Adrenal gland (tissue), 5 donors: ENCODE measurements at regions not wholly inside any gene's neighbourhood (a gene's known extent, or its start where the extent isn't known, plus 50 kb on each side); places are given as distances from the start of the nearest gene placed in this dataset.

Source experiments
- CTCF ChIP-seq, 6 experiments: fragments of 450-650 bp in 4 of 6; fragments of 200-600 bp in 2 of 6; sonication (generic) in 1 of 6; IDR thresholded peaks; 1 replicate in 5 of 6; 2 replicates in 1 of 6; pipeline versions ENCODE4 v1.5.1 to v1.8.0; 2016 to 2021; ENCODE audit warnings: antibody characterized with exemption in 6 of 6, mild to moderate bottlenecking in 2 of 6, moderate library complexity in 1 of 6
- POLR2A ChIP-seq, 2 donors: fragments of 450-650 bp; IDR thresholded peaks; one replicate each; pipeline ENCODE4 v1.6.1; 2017; ENCODE audit warnings: antibody characterized with exemption in 2 of 2, mild to moderate bottlenecking in 2 of 2, moderate library complexity in 1 of 2
- donor health status: DM: no; HTN: no; CAD: no.

DNA sequence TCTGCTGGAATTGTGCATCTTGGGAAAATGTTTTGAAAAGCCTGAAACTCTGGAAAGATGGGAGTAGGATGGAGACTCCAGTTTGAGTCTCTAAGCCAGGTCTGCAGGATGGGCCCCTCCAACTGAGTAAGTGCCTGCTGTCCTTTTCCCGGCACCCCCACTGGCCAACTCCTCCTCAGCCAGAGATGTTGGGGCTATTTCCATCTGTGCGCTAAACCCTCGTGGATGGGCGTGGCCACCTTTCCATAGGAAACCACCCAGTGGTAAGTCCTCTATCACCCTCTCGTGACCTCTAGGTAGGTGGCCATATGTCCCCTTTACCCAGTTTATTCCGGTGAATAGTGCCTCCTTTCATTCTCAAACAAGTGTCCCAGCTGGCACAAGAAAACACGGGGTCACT, 250.9 kb downstream of the TOMM20 start:
- TF ChIP-seq CTCF (IDR thresholded peaks at IDR 0.05) (no peak), POLR2A (IDR thresholded peaks at IDR 0.05) (no peak)
